GM19467 (cell line): ENCODE measurements at regions not wholly inside any gene's neighbourhood (a gene's known extent, or its start where the extent isn't known, plus 50 kb on each side); places are given as distances from the start of the nearest gene placed in this dataset.
"Not testable (repeated sequence)": the region's sequence is repeated elsewhere in the genome, so short reads cannot be mapped to it uniquely, and the experiment has no call there.

Experiments
- ATAC-seq: cut with Tn5 transposase; IDR thresholded peaks from one replicate; pipeline ENCODE4 v1.9.1; 2021; ENCODE audit warnings: mild to moderate bottlenecking, moderate library complexity; ENCODE audit not compliant: unreplicated experiment

- ATAC-seq: not testable (repeated sequence)
These were observed 390.6 kb downstream of the PRIM2 start for GRCh38 chr6:57708061-57708460.

DNA sequence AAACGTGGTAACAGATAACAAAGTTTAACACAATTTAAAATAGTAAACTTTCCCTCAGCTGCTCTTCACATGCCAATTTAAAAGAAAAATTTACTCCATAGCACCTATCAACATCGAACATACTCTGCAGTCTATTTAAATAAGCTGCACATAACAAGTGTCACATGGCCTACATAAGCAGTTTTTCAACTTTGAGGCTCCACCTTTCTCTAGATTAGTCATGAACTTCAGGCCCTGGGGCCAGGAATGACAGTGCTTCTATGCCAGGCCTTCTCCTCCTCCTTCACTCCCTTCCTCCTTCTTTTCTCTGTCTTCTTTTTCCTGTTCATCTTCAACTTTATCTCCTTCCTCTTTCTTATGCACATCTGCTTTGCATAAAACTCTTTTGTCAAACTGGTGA is 405.1 kb downstream of the PRIM2 start:
- ATAC-seq: not testable (repeated sequence)

GRCh38 chr6:57723815-57724401 is 406.5 kb downstream of the PRIM2 start:
- ATAC-seq: not testable (repeated sequence)

DNA sequence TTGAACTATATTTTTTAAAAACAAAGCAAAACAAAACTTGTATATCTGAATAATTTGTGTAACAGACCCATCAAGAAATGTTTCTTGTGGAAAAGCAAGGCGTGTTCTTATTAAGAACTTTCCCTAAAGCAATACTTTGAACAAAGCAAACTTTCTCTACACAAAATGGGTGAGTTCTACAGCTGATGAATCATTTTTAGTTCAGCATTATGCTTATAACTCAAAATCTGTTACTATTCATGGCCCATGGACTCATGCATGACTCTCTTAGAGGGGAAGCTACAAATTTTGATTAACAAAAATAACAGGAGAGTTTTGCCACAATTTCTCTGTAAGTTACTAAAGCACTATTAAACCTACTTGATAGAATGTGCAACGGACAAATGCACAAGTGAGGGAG is 412.0 kb downstream of the PRIM2 start:
- not testable (repeated sequence) for ATAC-seq

DNA sequence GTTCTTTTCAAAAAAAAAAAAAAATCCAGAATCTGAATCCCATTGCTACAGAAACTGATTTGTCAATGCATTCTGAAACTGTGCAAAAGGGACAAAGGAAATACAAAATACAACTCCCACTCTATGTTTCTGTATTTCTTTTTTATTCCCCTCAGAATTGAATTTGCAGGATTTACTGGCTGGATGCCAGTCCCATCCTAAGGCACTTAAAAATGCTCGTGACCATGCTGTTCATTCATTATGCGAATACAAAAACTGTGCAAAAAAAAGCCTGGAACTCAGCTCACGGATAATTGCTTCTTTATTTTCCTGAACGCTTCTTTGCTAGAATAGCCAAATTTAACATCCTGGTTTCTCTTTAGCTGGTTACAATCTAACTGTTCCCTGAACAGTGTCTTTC is 413.3 kb downstream of the PRIM2 start:
- ATAC-seq: not testable (repeated sequence)

DNA sequence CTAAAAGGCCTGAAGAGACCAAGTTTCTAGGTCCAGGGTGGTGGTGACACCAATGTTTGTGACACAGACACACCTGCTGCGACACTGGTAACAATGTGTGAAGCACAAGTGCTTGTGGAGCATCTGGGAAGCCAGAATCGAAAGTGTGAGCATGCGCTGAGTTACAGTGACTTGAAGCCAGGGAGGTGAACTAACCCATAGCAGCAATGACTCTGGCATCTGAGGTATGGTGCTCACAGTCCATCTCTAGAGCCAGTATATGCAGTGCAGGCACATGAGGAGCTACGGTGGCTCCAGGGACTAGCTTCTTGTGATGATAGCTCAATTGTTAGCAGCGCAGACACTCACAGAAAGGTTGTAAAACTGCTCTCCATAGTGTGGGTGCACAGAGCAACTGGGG is 430.3 kb downstream of the PRIM2 start:
- ATAC-seq: not testable (repeated sequence)

GRCh38 chr6:57759850-57760249 is 442.4 kb downstream of the PRIM2 start:
- not testable (repeated sequence) for ATAC-seq

DNA sequence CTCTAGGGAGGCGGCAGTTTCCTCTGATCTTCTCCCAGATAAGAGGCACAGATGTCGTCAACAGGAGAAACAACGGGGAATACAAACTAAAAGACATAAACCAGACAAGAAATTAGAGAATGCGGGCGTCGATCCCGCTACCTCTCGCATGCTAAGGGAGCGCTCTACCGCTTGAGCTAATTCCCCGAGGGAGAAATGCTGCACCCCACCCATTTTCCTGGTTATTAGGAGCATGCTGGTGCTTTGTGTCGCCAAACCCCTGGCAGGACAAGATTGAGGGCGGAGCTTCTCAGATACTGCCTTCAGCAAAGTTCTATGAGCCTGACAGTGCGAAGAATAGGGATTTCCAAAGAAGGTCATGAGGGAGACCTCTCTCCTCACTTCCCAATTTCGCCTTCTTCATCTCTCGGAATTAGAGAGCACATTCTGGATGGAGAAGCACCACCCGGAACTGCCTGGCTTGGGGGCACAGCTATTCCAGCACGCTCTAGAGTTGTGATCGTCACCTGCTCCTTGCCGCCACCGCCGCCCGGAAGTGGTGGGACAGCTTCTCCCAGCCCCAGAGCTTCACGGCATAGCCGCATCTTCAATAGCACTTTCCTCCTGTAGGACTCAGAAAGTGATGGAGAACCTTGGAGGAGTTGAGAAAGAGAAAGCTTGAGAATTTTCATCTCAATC is 475.4 kb downstream of the PRIM2 start:
- not testable (repeated sequence) for ATAC-seq

GRCh38 chr6:57793398-57793762 is 475.9 kb downstream of the PRIM2 start:
- ATAC-seq: not testable (repeated sequence)

DNA sequence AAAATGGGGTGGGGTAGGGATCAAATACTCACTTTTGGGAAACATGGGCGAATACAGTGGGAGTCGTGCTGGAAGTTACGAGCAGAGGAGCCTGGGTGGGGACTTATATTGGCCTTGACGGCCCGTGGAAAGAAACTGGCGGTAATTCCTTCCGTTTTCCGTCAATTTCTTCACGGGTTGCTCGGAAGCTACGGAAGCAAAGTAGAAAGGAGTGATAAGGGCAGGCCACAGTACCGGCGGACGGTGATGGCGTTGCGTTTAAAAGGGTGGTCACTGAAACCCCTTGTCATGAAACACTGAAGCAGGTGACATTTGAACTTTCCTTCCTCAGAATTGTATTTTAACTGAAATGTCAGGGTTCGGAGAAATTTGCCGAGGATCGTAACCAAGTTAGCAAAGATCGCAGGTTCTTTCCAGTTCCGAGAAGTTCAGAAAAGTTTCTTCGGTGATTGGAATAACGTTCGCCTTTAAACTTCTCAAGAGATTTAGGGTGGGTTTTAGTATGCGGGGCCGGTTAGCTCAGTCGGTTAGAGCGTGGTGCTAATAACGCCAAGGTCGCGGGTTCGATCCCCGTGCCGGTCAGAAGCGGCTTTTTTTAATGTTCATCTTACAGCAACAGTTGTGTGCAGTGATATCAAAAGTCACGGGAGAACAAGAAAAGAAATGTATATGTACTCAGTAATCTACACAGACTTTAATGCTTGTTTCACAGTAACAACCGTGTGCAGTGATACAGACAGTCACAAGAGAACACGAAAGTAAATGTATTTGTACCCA is 482.5 kb downstream of the PRIM2 start:
- ATAC-seq: not testable (repeated sequence)

DNA sequence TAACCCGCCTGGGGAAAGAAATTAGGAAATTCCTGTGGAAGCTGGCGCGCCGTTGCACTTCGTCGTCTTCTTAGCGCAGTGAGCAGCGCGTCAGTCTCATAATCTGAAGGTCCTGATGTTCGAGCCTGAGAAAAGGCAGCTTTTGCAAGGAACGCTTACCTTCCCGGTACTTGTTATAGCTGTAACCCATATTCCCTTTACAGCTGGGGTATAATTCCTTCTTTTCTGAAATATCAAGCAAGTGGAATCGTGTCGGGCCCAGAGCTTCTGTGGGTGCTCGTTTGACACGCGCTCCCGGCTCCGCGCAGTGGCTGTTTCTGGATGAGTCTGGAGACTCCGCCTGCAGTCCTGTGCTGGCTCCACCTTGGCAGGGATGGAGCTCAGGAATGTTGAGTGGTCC is 491.2 kb downstream of the PRIM2 start:
- not testable (repeated sequence) for ATAC-seq

GRCh38 chr6:57809454-57809853 is 492.0 kb downstream of the PRIM2 start:
- not testable (repeated sequence) for ATAC-seq

GRCh38 chr6:57813271-57814075 is 496.0 kb downstream of the PRIM2 start:
- not testable (repeated sequence) for ATAC-seq

GRCh38 chr6:57815826-57816225 is 498.4 kb downstream of the PRIM2 start:
- not testable (repeated sequence) for ATAC-seq

GRCh38 chr6:57821325-57821724 is 503.9 kb downstream of the PRIM2 start:
- ATAC-seq: not testable (repeated sequence)

GRCh38 chr6:57822448-57822847 is 505.0 kb downstream of the PRIM2 start:
- ATAC-seq: not testable (repeated sequence)

DNA sequence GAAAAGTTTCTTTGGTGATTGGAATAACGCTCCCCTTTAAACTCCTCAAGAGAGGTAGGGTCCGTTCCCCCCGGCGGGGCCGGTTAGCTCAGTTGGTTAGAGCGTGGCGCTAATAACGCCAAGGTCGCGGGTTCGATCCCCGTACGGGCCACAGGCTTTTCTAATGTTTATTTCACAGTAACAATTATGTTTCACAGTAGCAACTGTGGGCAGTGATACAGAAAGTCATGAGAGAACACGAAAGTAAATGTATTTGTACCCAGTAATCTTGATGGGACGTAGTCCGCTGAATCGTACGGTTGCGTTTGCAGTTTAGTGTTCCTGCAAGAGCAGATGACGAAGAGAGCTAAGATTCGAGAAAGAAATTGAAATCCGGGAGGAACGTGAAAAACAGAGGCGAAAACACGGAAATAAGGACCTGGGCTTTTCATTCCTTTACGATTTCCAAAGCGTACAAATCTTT is 505.5 kb downstream of the PRIM2 start:
- ATAC-seq: no peak

DNA sequence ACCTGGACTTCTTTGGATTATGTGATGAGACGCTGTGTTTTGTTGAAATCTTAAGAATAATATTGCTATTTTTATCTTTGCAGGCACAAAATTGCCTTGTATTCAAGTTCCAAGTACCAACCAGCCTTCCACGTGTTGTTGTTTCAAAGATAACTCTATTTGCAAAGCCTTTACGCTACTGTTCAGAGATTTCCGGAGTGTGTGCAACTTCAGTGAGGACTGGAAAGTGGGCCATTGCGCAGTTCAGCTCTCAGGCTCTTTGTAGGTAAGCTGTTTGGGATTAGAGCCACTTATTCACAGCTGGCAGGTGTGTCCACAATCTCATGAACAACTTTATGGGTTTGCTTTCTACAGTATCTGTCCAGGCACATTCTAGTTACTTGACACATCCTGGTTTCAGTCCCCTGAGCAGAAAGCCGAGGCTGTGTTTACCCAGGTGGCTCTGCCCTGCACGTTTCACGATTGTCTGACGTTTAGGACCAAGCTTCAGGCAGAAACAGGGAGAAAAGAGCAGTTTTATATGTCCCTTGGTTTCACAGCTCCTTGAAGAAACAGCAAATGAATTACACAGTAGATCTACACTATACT is 520.3 kb downstream of the PRIM2 start:
- ATAC-seq: not testable (repeated sequence)

DNA sequence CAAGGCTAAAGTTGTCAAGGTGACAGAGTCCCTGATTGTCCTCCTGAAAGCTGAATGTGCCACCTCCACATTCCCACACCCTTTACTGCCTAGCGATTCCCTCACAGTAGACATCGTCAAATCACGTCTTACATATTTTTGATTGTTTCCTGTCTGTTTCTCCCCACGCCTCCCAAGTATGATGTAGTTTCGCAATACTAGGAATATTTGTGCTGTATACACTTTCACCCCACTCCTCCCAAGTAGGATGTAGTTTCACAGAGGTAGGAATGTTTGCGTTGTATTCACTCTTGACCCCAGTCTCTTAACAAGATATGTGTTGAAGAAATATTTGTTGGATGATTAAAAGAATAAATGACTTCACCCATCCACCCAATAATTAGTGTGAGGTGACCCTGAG is 524.1 kb downstream of the PRIM2 start:
- ATAC-seq: not testable (repeated sequence)

DNA sequence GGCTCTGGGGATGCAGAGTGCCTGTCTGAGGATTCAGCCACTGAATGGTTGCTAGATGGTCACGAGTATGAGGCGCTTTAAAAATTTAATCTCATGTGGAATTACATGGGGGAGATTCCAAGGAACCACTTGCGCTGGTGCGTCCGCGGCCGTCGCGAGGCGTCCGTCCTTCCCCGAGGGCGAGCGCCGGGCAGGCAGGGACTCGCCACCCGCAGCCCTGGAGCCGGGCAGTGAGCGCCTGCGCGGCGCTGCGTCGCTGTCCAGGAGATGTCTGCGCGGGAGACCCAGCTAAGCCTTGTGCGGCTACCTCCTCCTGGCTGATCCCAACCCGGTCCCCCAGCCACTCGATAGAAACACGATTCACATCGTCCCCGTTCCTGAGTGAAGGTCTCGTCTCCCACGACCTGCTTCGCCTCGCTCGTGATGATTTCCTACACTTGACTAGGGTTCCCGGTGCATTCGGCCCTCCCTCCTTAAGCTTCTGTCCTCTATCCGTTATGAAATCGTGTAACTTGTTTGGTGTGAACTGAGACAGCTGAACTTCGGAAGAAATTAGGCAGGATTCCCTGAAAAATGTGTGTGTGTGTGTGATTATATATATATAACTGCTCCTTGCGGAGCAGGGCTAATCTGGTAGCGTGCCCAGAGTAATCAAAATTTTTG is 536.4 kb downstream of the PRIM2 start:
- not testable (repeated sequence) for ATAC-seq
